Activated T-helper 1 cell treated with anti-CD3 and anti-CD28 coated beads, Interleukin-12 subunit alpha, Interleukin-12 subunit beta, Interleukin-2, Interleukin-4 antibody, amounts not matched to agents 30 ng/mL and 10 ng/mL and 1 ng/mL, durations not matched to agents 14 hours and 24 hours and 36 hours (primary cell): ENCODE measurements at regions not wholly inside any gene's neighbourhood (a gene's known extent, or its start where the extent isn't known, plus 50 kb on each side); places are given as distances from the start of the nearest gene placed in this dataset.

Source experiments
- DNase-seq: peaks from one replicate; pipeline ENCODE4 v3.0.0; 2021; ENCODE audit warnings: low spot score
- H3K27ac Mint-ChIP-seq: one replicate; pipeline ENCODE4 v1.8.0; 2021; ENCODE audit warnings: mild to moderate bottlenecking, mixed read lengths
- H3K27me3 Mint-ChIP-seq: one replicate; pipeline ENCODE4 v1.8.0; 2022; ENCODE audit warnings: mild to moderate bottlenecking, moderate library complexity, mixed read lengths; ENCODE audit not compliant: insufficient read depth
- H3K36me3 Mint-ChIP-seq: one replicate; pipeline ENCODE4 v1.8.0; 2021; ENCODE audit warnings: low read depth, mixed read lengths
- H3K4me1 Mint-ChIP-seq: one replicate; pipeline ENCODE4 v1.8.0; 2021; ENCODE audit warnings: low read depth, mixed read lengths
- H3K4me3 Mint-ChIP-seq: one replicate; pipeline ENCODE4 v1.8.0; 2021; ENCODE audit warnings: mild to moderate bottlenecking, moderate library complexity, mixed read lengths
- H3K9me3 Mint-ChIP-seq: one replicate; pipeline ENCODE4 v1.8.0; 2021; ENCODE audit warnings: mixed read lengths
- intact Hi-C: fragments of 100-400 bp; cut with micrococcal nuclease; formaldehyde crosslinking; loops from one replicate; pipeline ENCODE4 v1.15.1; 2024

- intact Hi-C loops: no loop called here
- DNase-seq: no peak
- Mint-ChIP-seq H3K27ac (no peak overlapping the region), H3K4me1 (no peaks in the 10 kb centered on the region), H3K36me3 (no peaks in the 10 kb centered on the region), H3K27me3 (no peaks in the 10 kb centered on the region), H3K4me3 (no peak overlapping the region), H3K9me3 (no peaks in the 10 kb centered on the region)
Measured at GRCh38 chr2:220503431-220503830, 876.0 kb downstream of the SLC4A3 start.

DNA sequence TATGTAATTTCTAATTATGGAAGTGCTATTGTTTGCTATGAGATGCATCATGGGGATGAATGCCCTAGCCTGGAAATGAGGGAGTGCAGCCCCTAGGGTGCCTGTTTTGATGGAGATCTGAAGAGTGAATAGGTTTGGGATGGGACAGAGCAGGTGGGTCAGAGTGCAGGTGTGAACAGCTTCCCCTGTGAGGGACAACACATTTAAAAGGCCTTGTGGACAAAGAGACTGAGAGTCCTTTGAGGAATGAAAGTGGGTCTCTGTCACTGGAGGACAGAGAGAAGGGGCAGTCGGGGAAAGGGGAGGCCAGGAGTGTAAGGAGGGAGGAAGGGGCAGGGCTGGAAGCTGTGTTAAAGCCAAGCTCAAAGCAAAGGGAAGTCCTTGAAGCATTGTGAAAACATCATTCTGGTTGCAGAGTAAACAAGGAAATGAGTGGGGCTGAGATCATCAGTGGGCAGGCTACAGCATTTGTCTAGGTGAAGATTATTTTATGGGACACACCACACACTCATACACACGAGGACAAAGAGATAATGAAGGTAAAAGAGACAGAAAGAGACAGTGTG is 877.6 kb downstream of the SLC4A3 start:
- no peak for DNase-seq
- Mint-ChIP-seq H3K27ac (no peak overlapping the region), H3K4me1 (no peaks in the 10 kb centered on the region), H3K9me3 (no peaks in the 10 kb centered on the region), H3K36me3 (no peaks in the 10 kb centered on the region), H3K27me3 (no peaks in the 10 kb centered on the region), H3K4me3 (no peak overlapping the region)
- intact Hi-C loops: no loop called here

DNA sequence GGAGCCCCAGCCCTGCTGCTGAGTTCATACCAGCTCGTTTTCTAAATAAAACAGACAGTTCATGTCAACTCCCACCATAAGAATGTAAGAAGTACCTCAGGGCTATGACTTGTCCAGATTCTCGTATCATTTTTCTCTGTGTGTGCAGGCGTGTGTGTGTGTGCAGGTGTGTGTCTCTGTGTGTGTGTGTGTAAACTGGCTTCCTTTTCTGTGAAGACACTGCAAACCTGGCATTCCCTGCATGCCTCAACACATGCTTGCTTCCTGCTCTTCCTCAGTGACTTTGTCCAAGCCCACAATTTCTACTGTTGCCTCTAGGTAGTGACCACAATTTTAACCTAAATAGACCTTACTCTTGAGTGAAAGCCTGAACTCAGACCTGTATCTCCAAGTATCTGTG is 879.0 kb downstream of the SLC4A3 start:
- intact Hi-C loops: no loop called here
- no peak overlapping the region for H3K27ac Mint-ChIP-seq
- H3K36me3 Mint-ChIP-seq: no peaks in the 10 kb centered on the region
- no peak overlapping the region for H3K4me3 Mint-ChIP-seq
- DNase-seq: no peak
- H3K9me3 Mint-ChIP-seq: no peaks in the 10 kb centered on the region
- H3K27me3 Mint-ChIP-seq: no peaks in the 10 kb centered on the region
- no peaks in the 10 kb centered on the region for H3K4me1 Mint-ChIP-seq

GRCh38 chr2:220509096-220509757 is 881.8 kb downstream of the SLC4A3 start:
- intact Hi-C loops: no loop called here
- Mint-ChIP-seq H3K36me3 (no peaks in the 10 kb centered on the region), H3K27me3 (no peaks in the 10 kb centered on the region), H3K27ac (no peak overlapping the region), H3K9me3 (no peaks in the 10 kb centered on the region), H3K4me1 (no peaks in the 10 kb centered on the region), H3K4me3 (no peak overlapping the region)
- no peak for DNase-seq

DNA sequence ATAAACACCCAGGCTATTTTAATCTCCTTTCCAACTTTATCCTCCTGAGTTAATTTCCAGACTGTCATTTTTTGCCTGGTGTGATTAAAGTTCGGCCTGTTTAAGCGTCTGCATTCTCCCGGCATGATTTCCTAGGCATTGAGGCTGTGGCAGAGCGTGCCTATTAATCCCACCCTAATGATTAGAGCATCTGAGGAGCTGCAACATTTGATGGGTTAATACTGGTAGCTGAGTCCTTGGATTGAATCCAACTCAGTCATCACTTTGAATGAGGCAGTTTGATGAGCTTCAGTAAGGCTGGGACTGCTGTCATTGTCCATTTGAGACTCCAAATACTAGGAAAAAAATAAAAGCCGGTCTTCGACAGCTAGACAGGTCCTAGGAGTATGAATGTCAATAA is 882.5 kb downstream of the SLC4A3 start:
- Mint-ChIP-seq H3K4me1 (no peaks in the 10 kb centered on the region), H3K27me3 (no peaks in the 10 kb centered on the region), H3K9me3 (no peaks in the 10 kb centered on the region), H3K4me3 (no peak overlapping the region), H3K27ac (no peak overlapping the region), H3K36me3 (no peaks in the 10 kb centered on the region)
- DNase-seq: no peak
- intact Hi-C loops: no loop called here

GRCh38 chr2:220510668-220511067 is 883.2 kb downstream of the SLC4A3 start:
- no peaks in the 10 kb centered on the region for H3K36me3 Mint-ChIP-seq

DNA sequence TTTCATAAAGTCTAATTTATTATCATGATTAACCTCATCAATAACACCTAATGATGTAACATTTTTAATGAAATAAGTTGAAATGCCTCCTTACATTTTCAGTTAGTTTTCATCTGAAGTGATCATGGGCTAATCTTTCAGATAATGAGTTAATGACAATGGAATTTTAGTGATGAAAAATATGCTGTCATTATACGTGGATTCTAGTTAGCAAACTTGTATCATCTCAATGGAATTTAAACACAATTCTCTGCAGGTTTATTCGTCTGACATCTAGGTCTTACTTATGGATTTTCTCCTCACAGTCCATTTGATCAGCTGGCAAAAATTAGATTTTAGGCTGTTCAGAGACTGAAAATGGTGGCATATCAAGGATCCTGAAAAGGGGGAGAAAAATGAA is 885.0 kb downstream of the SLC4A3 start:
- intact Hi-C loops: no loop called here
- no peak overlapping the region for H3K27ac Mint-ChIP-seq
- no peak overlapping the region for H3K4me3 Mint-ChIP-seq
- no peaks in the 10 kb centered on the region for H3K9me3 Mint-ChIP-seq
- H3K4me1 Mint-ChIP-seq: no peaks in the 10 kb centered on the region
- no peak for DNase-seq
- no peaks in the 10 kb centered on the region for H3K36me3 Mint-ChIP-seq
- H3K27me3 Mint-ChIP-seq: no peaks in the 10 kb centered on the region

More at GRCh38 chr2:220510668-220511067, 883.2 kb downstream of the SLC4A3 start:
- Mint-ChIP-seq H3K9me3 (no peaks in the 10 kb centered on the region), H3K27ac (no peak overlapping the region), H3K4me1 (no peaks in the 10 kb centered on the region), H3K27me3 (no peaks in the 10 kb centered on the region), H3K4me3 (no peak overlapping the region)
- DNase-seq: no peak
- intact Hi-C loops: no loop called here

DNA sequence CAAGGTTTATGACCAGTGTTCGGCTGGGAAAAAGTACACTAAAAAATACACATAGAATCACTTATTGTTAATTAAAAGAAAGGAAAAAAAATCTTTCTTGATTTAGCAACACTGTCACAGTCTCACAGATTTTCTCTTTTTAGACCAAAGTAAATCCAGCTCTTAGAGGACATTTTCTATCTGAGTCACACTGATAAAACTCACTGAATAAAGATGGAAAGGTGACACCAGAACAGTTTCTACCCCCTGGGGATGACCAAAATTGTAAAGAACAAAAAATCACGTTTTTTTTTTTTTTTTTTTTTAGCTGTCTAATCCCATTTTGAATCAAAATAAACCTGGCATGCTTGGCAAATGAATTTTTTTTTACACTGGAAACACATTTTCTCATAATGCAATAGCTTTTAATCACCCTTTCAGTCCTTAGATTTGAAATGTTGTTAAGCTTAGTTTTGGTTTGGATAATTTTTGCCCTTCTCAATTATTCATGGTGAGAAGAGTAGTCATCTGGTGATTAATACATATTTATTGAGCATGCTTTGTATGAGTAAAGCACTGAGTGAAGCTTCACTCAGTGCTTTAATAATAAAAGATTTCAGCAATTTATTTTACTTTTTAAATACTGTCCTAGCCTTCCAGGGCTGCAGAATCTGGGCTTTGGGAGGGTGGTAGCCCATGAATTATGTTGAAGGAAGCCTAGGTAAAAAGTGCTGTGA is 886.3 kb downstream of the SLC4A3 start:
- intact Hi-C loops: no loop called here
- Mint-ChIP-seq H3K9me3 (no peaks in the 10 kb centered on the region), H3K36me3 (no peaks in the 10 kb centered on the region), H3K4me1 (no peaks in the 10 kb centered on the region), H3K27me3 (no peaks in the 10 kb centered on the region), H3K4me3 (no peak overlapping the region), H3K27ac (no peak overlapping the region)
- DNase-seq: no peak

- no peaks in the 10 kb centered on the region for H3K36me3 Mint-ChIP-seq
- H3K4me3 Mint-ChIP-seq: no peak overlapping the region
- intact Hi-C loops: no loop called here
- no peak for DNase-seq
- H3K4me1 Mint-ChIP-seq: no peaks in the 10 kb centered on the region
- H3K9me3 Mint-ChIP-seq: no peaks in the 10 kb centered on the region
- H3K27ac Mint-ChIP-seq: no peak overlapping the region
- H3K27me3 Mint-ChIP-seq: no peaks in the 10 kb centered on the region
Measured at GRCh38 chr2:220521551-220521950, 894.1 kb downstream of the SLC4A3 start.

- Mint-ChIP-seq H3K27me3 (no peaks in the 10 kb centered on the region), H3K9me3 (peaks cover 6% of the 10 kb centered on the region), H3K36me3 (no peaks in the 10 kb centered on the region), H3K27ac (no peak overlapping the region), H3K4me1 (no peaks in the 10 kb centered on the region), H3K4me3 (no peak overlapping the region)
- intact Hi-C loops: no loop called here
- no peak for DNase-seq
Measured at GRCh38 chr2:220528180-220528675, 900.8 kb downstream of the SLC4A3 start.

- Mint-ChIP-seq H3K27me3 (no peaks in the 10 kb centered on the region), H3K4me1 (no peaks in the 10 kb centered on the region), H3K4me3 (no peak overlapping the region), H3K27ac (no peak overlapping the region), H3K9me3 (peaks cover 6% of the 10 kb centered on the region), H3K36me3 (no peaks in the 10 kb centered on the region)
- no peak for DNase-seq
- intact Hi-C loops: no loop called here
Measured at GRCh38 chr2:220531216-220531615, 903.8 kb downstream of the SLC4A3 start.

DNA sequence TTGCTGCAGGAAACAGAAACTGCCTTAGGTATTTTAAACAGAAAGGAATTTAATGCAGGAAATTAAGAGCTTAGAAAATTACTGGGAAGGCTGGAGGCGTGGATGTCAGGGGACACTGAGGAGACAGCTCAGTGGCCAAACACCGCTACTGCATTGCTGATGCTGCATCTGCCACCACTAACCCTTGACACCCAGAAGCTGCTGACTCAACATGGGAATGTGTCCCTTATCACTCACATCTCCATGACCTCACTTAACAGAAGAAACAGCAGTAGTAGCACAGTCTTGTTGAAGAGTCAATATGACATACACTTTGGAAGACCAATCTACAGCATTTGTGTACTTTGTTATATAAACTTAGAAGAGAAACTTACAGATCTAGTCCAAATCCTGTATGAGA is 906.1 kb downstream of the SLC4A3 start:
- intact Hi-C loops: no loop called here
- Mint-ChIP-seq H3K4me3 (no peak overlapping the region), H3K27ac (no peak overlapping the region), H3K36me3 (no peaks in the 10 kb centered on the region), H3K9me3 (peaks cover 6% of the 10 kb centered on the region), H3K4me1 (no peaks in the 10 kb centered on the region), H3K27me3 (no peaks in the 10 kb centered on the region)
- no peak for DNase-seq

- no peaks in the 10 kb centered on the region for H3K27me3 Mint-ChIP-seq
- H3K4me1 Mint-ChIP-seq: no peaks in the 10 kb centered on the region
- H3K36me3 Mint-ChIP-seq: no peaks in the 10 kb centered on the region
- H3K27ac Mint-ChIP-seq: no peak overlapping the region
- no peaks in the 10 kb centered on the region for H3K9me3 Mint-ChIP-seq
- intact Hi-C loops: no loop called here
- DNase-seq: no peak
- no peak overlapping the region for H3K4me3 Mint-ChIP-seq
Measured at GRCh38 chr2:220539481-220539880, 912.1 kb downstream of the SLC4A3 start.
